HG02763 (cell line): ENCODE measurements at regions not wholly inside any gene's neighbourhood (a gene's known extent, or its start where the extent isn't known, plus 50 kb on each side); places are given as distances from the start of the nearest gene placed in this dataset.

Experiments used
- ATAC-seq: cut with Tn5 transposase; IDR thresholded peaks from one replicate; pipeline ENCODE4 v1.9.1; 2021; ENCODE audit warnings: mild to moderate bottlenecking, moderate library complexity; ENCODE audit not compliant: unreplicated experiment

DNA sequence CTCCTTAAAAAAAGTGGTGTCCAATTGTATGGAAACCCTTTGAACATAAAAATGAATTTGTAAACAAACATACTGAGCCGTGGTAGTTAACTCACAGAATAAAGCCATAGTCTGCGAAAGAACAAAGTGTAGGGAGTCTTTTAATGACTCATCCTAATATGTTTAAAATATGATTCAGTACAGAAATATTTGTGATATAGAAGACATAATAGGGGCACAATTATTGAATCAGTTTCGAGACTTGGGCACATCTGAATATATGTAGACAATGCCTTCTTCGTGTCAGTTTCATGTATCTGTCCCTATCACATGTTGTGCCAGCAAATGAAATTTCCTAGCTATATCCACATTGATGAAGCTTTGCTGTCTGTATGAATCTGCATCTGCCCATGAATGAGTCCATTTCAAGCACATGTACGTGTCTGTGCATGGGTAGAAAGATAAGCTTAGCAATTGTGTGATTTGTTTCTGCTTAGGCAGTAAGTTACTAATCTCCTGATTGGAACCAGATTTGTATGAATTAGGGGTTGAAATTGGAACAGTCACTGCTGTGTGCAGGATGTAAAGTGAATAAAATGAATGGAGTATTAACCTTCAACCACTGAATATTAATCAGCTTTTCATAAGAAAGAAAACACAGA lies 112.5 kb upstream of the SOX9 start:
- ATAC-seq, result no peak

DNA sequence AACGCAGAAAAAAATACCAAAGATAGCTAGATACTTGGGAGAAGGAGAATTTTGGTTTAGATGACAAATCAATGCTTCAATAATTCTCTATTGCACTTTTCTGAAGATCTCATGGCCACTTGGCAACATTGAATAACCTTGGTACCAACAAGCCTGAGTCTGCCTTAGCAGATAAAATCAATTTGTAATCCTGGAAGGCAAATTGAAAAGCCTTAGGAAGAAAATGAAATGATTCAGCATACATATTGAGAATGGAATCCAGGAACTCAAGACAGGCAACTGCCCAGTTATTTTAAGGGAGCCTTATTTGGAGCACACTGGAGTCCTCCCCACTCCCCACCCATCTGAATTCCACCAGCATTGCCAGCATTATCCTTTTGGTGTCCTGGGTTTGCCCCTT lies 109.3 kb upstream of the SOX9 start:
- ATAC-seq, result no peak

DNA sequence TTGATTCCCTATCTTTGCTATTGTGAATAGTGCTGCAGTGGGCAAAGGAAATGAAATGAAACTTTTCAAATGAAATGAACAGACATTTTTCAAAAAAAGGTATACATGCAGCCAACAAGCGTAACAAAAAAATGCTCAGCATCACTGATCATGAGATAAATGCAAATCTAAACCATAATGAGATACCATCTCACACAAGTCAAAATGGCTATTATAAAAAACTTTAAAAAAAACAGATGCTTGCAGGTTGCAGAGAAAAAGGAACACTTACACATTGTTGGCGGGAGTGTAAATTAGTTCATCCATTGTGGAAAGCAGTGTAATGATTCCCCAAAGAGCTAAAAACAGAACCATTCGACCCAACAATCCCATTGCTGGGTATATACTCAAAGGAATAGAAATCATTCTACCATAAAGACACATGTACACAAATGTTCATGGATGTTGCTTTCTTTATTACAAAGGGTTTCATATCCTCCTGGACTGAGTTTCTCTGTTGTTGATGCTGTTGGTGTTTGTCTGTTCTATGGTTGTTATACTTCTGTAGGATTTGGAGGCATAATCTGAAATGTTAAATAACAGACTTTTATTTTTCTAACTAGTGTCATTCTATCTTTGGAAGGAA lies 99.3 kb upstream of the SOX9 start:
- peak; percentile 40 for ATAC-seq

DNA sequence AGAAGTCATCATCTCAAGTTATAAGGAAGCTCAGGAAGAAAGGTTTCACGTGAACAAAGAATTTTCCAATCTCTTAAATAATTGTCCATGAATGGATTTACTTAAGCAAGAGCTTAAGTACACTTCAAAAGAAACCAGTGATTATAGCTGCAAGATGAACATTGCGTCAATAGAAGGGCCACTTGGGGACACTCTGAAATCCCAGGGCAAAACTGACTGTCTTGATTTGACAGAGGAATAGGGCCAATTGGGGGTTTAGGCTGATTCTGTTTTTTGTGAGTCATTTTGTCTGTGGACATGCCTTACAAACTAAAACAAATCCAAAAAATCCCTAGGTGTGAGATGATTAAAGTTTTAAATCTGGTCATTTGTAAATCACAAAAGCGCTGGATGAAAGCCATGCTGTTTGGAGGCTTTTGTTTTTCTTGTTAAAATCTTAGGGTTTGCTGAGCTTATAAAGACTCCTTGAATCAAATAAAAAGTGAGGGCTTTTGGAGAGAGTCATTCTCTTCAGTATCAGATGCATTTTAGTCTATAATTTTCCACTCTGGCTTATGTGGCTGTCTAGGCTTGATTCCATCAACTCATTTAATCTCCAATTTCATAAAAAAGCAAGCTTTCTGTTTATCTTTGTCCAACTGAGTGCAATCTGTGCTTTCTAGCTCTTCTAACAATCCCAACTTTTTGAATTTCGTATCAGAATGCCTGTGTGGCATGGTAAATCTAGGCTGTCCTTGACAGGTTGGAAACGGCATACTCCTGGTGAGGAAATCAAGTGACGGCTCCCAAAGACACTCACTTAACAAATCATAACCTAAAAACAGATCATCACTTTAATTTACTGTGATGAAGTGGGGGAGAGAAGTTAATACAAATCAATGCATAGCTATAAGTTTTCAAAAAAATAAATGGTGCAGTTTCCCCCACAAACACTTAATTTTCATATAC lies 98.2 kb upstream of the SOX9 start:
- no peak for ATAC-seq

DNA sequence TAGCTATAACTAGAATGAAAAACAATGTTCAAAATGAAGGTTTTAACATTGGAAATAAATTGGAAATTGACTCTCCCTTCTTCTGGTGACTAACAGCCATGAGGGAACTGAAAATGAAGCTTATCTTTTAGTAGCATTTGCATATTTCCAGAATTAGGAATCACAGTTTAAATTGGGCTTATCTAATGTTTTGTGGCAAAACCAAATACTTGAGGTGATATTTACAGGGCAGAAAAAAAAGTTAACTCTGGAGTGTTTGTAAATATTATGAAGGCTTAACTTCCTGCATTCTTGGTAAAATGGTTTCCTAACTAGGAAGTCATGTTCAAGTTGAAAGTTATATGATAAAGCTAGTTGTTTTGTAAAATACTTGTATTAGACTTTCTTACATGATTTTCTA lies 96.4 kb upstream of the SOX9 start:
- ATAC-seq, result no peak

DNA sequence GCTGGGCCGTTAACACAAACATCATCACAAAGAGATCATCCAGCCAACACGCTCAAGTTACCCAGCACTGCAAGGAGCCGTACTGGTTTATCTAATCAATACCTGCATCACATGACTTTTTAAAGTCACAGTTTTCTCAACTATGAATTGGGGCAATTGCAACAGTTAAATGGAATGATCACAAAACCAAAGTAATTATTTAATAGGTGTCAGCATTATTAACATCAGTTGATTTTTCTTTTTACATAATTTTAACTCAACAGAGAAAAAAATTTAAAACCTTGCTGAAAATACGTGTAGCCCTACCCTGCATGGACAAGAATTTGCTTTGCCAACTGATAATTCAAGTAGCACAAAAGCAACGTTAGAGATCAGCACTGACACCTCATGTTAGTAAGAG lies 95.7 kb upstream of the SOX9 start:
- no peak for ATAC-seq

DNA sequence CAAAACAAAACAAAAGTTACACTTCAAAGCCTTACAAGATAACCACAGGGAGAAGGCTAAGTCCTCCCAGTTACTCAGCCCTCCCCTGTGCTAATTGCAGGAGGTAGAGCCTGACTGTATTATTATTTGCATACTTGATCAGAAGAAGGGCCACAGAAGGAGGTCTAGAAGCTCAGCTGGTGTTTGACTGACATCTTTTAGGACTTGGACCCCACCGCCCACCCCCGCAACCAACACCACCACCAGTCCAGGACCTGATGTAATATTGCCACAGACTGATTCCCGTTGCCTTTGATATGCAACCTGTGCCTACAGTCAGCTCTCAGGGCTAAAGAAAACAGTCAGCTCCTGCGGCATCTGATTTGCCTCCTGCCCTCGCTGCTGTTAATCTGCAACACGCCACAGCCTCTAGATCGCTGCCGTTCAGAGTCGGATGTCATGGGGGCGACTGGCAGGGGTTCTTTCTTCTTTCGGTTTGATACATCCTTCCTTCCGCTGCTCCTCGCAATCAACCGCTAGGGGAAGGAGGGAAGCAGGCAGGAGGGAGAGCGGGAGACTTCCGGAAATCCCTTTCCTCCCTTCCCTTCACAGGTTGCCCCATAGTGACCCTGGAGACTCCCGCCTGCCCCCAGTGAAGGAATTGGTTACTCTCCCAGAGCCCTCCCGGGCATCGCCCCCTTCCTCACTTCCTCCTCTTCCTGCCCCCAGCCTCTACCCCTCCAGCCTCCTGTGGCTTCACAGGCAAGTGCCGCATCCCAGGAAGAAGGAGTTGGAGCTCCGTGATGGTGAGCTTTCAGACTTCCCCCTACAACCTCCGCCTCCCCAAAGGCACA lies 90.5 kb upstream of the SOX9 start:
- ATAC-seq, result peak; percentile 77

DNA sequence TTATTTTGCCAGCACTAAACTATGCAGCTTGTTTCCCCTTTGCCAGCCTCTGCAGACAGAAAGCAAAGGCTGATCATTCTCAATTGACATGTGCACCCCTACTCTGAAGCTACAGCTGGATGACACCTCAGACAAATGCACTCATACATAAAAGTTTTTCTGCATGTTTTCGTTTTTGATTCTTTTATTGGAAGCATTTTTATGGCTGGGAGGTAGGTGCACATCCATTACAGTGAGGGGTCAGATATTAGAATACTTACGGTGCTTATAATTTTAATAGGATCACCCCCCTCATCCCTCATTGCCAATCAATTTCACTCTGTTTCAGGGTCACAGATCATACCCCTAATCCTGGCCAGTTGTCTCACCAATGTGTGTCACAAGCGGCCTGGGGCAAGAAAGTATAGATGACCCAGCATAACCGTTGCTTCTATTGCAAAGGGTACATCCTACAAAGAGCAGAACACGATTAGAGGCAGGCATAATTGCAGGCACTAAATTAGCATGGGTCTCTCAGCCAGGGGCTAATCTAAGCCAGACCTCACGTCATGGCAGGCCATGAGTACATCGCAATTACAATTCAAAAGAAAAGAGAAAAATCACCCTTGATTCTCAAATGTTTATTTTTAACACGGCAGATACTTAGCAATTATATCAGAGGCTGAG lies 89.5 kb upstream of the SOX9 start:
- no peak for ATAC-seq

DNA sequence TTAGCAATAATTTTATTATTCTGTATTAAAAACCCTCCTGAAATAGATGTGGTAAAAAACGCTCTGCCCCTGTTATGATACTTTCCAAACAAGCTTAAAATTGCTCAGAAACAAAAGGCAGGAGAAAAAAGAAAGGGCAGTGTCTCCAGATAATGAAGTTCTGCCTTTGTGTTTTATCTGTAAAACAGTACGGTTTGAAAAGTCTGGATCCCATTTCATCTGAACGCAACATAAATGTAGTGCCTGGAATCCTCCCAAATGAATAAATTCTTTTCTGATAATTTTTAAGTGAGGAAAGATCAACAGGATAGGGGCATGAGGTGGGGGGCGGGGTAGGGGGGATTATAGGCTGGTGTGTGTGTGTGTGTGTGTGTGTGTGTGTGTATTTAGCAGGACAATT lies 87.5 kb upstream of the SOX9 start:
- no peak for ATAC-seq

DNA sequence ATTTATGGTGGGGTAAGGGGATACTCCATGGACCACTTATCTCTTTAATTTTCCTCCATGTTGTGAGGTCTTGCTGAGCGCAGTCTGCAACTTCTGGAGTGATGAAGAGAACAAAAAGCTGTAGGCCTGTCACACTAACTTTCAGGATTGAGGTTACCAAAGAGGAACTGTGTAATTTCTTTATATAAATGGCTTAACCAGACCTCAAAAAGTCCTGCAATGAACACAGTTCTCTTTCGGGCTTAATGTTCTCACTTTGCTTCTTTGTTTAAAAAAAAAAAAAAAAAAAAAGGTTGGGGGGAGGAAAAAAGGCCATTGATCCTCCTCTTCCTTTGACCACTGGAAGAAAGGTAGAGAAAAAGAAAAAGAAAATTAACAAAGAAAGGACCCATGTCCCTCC lies 86.8 kb upstream of the SOX9 start:
- peak; percentile 36 for ATAC-seq

DNA sequence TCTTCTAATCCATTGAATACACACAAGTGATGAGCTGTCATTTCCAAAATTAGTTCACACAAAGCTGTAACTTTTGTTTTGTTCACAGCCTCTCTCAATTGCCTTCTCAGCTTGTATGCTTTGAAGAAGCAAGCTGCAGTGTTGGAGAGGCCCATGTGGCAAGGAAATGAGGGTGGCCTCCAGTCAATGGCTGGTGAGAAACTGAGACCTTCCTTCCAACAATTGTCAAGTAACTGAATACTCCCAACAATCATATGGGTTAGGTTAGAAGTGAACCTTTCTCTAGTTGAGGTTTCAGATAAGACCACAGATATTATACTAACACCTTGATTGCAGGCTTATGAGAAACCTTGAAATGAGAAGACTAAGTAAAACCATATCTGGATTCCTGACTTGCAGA lies 82.4 kb upstream of the SOX9 start:
- ATAC-seq, result no peak

DNA sequence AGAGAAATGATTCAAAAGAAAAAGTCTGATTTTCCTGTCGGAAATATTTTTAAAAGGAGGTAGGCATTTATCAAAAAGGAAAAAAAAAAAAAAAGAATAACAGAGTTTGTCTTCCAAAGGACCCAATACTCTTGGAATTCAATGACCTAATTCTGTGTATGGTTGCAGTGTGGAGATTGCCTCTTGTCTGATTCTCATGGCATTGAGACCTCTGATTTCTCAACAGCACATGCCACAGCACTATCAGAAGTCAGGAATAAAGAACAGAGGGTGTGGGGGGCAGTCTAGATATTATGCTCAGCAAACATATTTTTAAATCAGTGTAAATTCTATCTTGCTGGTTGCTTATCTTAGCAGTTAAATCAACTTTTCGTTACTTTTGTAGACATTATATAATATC lies 81.3 kb upstream of the SOX9 start:
- ATAC-seq, result no peak

DNA sequence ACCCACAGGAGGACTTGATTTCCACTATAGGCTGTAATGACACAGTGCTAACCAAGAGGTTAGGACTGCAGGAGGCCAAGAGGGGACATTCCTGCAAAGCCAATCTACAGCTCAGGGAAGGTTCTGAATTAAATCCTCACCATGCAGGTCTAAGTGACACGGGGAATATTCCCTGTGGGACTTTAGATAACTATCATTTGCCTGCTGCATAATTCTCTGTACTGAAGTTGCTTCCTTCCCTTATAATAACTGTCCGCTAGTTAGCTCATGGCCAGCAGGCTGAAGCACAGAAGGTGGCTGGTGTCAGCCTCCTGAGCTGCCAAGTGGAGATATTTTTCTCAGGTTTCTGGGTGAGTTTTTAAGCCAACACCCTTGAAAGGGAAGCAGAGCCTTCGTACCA lies 74.6 kb upstream of the SOX9 start:
- no peak for ATAC-seq

DNA sequence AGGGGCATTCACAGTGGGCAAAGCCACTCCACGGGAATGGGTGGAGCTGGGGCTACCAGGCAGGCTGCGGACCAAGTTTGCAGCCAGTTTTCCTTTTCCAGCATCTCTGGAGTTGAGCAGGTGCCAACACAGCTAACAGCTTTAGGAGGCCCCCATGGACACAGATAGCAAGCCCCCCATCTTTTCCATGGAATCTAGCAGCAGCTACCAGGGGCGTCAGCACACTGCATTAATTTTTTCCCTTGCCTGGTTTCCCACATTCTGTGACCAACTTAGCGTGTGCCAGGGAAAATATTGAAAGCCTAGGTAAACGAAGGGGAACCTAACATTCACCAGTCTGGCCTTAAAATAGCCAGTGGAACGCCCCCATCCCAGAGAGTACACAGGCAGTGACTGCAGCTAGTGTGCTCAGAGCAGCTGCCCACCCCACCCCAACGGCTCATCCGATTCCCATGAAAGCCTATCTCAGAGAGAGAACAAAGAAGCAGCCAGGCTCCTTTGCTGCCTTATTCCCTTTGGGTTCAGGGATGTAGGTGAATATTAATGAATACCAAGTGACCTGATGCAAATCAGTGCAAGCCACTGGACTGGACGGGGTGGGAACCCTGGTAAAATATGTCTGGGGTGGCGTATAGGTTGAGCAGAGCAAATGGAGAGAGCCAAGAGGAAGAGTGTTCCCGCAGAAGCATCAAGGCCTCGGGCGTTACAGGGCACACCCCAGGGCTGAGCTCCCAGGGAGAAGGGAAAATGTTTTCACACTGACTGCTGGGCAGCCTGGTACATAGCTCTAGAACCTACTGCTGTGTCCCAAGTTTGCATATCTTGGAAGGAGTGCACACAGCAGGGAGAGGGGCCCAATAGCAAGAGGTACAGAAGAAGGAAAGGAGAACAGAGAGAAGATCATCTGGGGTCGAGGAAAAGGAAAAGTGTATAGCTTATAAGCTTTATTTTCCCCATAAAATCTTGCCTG lies 73.9 kb upstream of the SOX9 start:
- ATAC-seq, result no peak

DNA sequence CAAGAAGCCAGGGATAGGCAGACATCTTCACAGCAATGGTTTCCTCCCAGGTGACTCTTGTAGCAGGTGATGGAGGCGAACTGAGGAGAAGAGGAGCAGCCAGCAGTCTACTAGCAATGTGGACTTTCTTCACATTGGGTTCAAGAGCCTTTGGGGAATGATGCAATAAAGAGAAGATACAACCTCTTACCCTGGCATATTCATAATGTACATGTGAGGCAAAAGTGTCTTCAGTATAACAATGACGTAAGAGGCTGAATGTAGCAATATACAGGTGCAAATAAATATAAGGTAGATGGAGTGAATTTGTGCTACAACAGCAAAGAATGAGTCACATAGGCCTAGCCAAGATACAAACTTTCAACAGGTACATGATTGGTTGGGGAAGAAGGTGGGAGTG lies 70.9 kb upstream of the SOX9 start:
- no peak for ATAC-seq

DNA sequence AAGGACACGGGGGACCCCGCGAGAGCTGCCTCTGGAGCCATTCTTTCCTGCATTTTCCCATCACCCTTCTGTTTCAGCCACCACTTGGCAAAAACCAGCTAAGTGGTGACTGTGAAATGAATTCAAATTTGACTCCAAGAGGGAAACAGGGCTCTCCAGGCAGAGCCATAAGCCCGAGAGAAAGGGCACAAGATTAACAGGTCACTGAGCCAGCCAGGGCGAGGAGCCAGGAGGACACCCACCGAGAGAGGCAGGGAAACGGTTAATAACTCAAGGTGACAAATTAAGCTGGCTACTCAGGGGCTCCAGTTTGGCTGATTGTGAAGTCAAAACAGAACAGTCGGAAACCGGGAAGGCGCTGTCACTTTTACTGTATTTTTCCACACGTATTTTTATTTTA lies 67.8 kb upstream of the SOX9 start:
- ATAC-seq, result no peak

DNA sequence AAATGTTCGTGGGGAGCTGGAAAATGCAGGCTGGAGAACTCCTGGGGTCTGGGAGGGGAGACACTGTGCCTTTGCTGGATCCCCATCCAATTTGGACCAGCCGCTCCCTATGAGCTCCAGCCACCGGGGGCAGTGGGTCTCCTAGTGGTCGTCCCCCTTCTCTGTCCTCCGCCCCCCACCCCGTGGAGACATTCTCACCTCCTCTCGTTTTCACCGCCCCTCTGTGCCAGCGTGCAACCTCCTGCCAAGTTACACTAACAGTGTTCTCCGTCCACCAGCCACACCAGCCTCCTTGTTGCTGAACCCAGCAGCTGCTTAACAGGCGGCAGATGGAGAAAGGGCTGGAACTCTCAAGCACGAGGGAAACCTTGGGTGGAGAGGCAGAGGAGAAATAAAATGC lies 67.4 kb upstream of the SOX9 start:
- no peak for ATAC-seq

DNA sequence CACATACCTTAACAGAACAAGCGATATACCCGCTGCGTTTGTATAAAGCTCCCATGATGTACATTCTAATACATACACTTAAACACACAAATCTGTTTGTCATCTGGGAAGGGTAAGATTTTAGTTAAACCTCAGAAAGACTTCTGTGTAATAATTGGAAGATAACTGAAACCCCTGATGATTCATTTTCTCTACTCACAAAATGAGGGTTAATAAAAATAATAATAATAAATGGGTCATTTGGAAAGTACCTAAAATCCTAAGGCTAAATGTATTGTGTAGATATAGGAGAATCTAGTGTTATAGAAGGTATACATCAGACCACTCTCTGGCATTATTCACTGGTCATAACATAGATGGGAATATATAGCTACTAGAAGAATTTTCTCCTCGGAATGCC lies 64.7 kb upstream of the SOX9 start:
- no peak for ATAC-seq

DNA sequence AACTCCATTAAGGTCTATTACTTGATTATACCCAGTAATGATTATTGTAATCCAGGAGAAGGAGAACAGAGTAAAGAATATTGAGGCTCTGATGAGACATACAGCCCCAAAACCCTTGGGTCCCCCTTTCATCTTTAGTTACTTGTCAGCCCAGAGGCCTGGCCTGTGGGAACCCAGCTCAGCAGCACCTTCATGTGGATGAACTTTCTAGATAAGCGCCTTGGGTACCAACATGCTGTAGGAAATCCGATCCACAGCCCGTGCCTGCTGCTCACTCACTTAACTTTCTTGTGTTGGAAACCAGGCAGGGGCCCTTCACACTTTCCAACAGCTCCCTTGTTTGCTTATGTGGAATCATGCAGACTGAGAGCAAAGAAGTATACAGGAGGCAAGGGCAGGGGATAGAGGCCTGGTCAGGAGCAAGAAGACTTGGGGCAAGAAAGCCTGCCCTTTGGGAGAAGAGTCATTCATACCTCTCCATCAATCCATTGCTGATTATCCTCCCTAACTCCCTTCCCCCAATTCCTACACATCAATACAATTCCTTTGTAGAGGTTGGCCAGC lies 64.0 kb upstream of the SOX9 start:
- no peak for ATAC-seq
